ENCODE measurements at regions not wholly inside any gene's neighbourhood (a gene's known extent, or its start where the extent isn't known, plus 50 kb on each side); places are given as distances from the start of the nearest gene placed in this dataset.

DNA sequence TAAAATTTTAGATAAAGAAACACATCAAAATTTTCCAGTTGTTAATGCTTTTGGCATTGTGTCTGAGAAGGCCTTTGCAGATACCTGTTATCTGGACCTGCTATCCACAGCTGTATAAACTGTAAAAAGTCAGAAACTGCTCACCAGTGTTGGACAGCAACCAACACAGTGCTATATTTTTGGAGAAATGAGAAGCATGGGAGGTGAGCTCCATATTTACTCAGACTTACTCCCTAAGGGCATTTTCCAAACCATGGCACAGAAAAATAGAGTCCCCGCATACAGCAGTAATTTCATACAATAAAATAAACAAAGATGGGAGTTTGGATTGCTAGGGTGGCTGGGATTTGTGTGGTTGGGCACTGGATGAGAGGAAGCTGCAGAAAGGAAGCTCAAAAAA lies 136.3 kb upstream of the GLI3 start:
- DNase-seq (ENCODE audit: low spot score): no peak

DNA sequence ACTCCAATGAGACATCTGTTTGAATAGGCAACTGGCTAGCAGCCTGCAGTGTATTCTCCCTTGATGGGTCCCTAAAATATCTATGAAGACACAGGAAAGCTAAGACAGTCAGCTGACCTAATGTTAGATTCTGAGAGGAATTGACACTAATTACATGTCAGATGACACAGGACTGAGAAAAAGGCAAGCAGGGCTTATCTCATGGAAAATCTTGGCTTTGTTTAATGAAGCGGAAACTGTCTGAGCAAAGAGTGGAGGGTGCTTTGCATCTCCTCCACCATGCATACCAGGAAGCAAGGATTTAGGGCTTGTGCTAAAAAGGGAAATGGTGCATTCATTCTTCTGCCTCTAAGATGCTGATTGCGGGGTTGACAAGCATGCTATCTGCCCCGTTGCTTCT lies 135.5 kb upstream of the GLI3 start:
- DNase-seq (ENCODE audit: low spot score): no peak

DNA sequence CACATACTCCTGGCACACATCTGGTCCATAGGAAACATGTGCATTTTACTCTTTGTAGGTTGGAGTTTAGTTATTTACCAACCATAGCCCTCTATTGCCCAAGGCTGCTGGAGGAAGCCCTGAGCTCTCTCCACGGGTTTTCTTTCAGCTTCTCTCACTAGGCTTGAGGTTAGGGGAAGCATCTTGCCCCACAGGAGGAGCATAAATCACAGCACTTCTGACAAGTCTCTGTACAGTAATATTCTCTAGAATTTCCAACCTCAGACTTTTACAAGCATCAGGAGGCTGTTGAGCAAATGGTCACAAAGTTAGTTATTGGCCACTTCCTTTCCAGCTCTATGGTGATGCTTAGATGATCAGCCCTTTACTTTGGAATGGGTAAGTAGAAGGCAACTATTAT lies 122.9 kb upstream of the GLI3 start:
- no peak for DNase-seq (ENCODE audit: low spot score)

DNA sequence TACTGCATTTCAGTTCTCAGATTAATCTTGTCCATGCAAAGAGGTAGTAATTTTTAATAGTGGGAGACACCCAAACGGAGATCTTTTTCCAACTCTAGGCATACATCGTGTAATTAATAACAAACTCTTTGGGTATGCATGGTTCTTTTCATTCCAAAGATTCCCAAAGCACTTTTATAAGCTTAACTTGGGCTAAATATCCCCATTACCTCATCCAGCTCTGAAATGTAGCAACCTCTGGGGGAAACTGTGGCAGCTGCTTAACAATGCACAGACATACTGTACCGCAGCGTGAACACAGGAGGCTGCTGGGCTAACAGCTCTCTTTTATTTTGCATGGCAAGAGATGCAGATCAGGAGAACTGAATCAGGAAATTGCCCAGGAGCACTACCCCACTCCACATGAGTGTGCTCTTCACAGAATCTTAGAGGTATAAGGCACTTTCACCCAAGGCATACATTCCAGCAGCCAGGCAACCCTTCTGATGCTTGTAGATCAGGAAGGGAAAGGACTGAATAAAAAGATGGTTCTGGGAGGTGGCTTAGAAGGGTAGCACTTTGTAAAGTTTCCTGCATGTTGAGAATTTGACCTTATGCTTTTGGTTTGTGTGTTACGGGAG lies 114.4 kb upstream of the GLI3 start:
- no peak for DNase-seq (ENCODE audit: low spot score)

DNA sequence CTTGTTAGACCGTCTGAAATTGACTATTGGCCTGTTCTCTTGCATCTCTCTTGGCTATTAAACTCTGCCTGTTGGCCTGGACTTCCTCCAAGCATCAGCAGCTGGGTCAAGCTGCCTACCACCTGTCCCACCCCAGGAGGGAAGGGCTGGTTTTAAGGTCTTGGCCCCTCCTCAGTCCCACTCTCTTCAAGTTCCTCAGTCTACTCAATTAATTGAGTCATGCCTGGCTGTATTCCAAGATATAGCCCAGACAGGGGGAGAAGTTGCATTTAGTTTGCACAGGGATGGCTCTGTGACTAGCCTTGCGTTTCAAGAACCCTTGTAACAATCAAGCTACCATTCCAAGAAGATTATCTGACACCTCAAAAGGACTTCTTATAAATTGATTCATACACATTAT lies 113.8 kb upstream of the GLI3 start:
- no peak for DNase-seq (ENCODE audit: low spot score)

DNA sequence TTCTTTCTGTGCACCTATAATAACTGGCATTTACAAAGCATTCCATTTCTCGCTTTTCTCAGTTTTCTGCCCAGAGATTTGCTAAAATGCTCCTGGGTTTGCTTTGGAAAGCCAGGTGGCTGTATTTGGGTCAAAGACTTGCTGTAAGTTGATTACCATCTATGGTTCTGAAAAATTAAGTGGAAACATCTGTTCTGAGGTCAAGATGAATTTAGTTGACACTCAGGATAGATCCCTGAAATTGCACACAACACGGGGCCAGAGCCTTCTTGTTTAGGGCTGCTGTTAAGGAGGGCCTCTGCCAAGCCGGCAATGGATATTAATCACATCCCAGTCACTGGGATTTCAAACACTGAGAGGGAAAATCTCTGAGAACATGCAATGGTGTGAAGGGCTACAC lies 111.6 kb upstream of the GLI3 start:
- no peak for DNase-seq (ENCODE audit: low spot score)

DNA sequence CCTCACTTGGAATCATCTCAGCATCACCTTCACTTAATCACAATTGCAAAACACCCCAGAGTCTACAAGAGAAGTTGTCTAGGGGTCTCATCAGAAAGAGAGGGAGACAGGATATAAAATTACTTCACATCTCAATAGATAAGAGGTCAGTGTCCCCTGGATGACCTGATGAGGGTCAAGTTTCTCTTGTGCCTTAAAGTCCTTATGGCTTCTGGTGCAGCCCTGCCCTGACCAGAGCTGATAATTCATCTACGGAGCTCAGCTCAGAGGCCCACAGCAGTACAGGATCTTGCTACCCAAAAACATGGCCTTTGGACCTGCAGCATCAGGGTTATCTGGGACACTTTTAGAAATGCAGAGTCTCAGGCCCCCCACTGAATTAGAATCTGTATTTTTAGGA lies 111.1 kb upstream of the GLI3 start:
- DNase-seq (ENCODE audit: low spot score): no peak

DNA sequence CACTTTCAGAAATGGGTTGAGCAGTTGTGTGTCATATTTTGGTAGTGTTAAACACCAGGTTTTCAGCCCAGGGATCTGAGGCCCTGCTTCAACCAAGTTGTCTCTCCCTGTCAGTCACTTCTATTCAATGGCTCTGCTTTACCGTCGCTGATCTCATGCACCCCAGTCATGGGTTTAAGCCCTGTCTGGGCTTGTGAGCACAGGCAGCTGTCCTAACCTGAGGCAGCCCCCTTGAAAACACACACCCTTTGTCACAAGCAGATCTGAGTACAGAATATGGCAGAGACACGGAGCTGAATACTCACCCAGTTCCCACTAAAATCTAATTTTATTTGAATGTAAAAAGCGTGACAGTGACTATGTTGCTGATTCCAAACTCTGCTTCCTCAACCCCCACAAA lies 110.6 kb upstream of the GLI3 start:
- DNase-seq (ENCODE audit: low spot score): no peak

DNA sequence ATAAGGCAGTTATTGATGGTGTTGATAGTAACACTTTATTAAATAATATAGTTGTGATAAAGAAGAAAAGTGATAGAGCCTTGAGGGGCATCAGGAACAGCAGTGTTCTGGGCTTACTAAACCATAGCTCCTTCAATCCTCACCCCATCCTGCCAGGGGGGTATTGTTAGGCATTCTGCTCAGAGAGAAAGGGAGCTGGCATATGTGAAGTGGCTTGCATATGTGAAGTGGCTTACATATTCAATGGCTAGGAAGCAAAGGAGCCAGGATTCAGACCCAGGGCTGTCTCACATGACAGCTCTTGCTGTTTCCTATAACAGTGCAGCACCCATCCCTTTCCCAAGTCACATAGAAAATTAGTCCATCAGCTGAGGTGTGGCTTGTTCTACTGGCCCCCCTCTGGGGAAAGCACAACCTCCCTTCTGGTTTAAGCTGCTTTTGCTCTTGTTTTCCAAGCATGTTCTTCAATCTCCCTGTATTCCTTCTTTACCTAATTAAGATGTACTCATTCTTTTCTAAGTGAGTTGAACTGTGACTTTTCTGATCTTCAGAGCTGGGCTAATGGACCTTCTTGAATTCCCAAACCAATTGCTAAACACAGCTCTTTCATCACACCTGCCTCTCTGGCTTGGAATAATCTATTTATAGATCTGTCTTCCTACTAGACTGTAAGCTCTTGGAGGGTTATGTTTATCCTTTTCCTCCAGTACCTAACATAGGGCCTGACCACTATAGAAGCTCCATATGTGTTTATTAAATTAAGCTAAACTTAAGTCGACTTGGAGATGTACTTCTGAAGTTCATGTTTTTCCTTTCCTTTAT lies 108.7 kb upstream of the GLI3 start:
- no peak for DNase-seq (ENCODE audit: low spot score)

DNA sequence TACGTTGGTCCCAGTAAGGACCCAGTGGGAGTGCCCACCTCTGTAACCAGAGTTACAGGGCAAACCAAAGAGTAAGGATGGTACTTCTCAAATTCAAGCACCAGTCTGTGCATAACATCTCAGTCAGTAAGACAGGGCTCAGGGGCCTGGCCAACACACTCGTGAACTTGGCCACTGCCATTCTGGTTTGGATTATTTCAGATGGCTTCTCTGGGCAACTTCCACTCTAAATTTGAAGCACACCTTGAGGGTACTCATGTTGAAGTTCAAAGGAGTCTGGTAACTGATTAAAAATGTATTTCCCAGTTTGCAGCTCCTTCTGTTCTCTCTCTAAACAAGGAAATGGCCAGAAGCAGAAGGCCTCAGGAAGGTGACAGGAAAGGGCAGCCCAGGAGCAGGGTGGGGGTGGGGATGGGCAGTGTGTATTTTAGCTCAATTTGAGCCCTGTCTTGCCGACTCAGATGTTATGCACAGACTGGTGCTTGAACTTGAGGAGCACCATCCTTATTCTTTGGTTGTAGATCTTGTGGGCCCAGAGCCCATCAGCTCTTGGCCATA lies 107.3 kb upstream of the GLI3 start:
- DNase-seq (ENCODE audit: low spot score): no peak

DNA sequence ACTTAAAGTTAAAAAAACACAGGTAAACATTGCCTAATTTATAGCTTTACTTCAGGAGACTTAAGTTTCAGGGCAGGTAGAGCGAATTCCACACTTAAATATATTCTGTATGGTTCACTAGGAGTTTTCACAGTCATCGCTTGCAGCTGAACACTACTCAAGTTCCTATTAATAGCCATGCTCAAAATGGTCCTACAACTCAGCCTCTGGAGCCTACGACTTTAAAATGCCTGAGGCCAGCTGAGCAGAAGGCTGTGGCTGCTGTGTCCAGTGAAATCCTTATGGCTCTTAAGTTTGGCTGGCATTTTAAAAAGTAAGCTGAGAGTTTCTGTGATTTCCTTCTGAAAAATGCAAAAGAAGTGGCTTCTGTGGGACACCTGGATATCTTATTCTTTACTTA lies 105.4 kb upstream of the GLI3 start:
- no peak for DNase-seq (ENCODE audit: low spot score)

DNA sequence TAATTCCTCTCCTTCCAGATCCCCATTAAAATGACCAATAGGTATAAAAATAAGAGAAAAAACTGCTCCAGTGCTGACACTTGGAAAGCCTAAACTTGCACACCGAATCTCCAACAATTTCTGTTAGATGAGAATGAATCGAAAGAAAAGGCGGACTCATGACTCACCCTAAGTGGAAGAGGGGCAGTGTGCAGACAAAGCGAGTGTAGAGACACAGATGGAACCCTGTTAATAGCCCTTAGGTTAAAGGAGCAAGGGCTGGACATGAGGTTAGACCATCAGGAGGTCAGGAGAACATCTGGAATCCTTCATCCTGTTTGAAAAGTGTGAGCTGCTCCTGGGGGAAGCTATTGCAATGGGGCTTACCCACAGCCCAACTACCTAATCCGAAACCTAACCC lies 103.4 kb upstream of the GLI3 start:
- no peak for DNase-seq (ENCODE audit: low spot score)

DNA sequence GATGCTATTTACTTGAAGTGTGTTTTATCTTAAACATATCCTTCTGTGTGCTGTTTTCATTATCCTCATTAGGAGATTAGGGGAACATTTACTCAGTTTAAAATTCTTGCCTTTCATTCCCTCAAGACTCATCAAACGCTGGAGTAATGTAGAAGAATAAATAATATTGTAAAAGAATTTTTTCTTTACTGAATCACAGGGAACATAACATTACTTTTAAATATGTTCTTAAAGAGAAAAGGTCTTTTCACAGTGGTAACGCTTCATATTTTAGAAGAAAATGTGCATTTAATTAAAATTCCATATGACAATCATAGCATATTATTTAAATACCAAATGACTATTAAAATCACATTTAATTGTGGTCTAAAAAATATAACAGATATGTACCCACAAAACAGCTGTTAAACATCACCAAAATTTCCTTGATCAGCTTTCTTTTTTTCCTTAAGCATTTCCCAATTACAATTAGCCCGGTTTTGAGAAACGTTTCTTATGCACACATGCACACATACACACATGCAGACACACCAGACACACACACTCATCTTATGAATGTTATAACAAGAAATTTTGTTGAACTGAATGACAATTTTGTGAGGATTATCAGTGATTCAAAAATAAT lies 102.0 kb upstream of the GLI3 start:
- no peak for DNase-seq (ENCODE audit: low spot score)

DNA sequence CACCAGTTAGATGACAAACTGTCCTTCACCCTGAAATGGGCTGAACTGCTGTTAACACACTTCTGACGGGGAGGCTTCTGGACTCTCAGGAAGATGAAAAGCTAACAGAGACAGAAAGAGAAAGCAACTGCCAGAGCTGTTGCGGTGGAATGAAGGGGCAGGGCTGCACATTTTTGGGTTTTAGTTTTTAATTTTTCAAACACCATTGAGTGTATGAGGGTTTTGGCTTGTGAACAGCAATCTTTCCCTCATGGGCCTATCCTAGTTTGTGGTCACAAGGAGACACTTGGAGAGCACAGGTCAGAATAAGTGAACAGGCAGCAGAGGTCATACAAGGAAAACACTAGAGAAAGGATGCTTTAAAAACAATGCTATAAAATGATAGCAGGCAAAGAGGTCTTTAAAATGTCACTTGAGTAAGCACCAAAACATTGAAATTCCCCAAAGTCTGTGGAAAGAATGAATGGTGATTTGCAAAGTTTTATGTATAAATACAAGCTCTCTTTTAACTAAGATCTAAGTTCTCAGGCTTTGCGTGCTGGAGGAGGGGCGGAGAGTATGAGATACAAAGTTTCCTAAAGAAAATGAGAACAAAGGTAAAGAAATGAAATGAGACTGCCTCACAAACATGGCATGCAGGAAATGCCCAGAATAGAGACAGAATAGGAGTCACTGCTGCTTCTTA lies 101.4 kb upstream of the GLI3 start:
- peak; percentile 49 for DNase-seq (ENCODE audit: low spot score)

DNA sequence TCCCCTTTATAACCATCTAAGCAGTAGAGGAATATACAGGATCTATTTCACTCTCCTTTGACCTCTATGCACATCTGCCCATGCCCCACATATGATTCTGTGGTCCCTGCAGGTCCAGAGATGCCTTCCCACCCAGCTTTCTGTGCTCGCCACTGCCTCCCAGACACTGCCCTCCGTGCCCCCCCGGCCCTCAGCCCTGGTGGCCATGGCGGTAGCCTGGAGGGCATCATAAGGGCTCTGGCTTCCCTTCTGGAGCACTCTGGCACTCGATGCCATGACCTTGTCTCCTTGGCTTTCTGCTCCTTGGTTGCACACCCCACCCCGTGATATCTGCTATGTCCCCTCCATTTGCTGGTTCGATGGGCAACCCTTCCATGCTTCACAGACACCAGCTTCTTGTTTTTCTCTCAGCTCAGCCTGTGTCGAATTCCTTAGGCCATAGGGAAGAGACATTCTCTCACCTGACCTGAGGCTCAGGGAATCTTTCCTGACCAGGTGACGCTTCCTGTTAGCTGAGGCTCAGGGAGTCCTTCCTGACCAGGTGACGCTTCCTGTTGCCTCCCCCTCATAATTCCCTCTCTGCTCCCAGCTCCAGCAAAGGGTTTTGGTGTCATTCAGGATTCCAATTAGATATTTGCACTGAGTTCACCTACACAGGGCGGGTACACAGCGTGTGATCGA lies 100.4 kb upstream of the GLI3 start:
- no peak for DNase-seq (ENCODE audit: low spot score)

DNA sequence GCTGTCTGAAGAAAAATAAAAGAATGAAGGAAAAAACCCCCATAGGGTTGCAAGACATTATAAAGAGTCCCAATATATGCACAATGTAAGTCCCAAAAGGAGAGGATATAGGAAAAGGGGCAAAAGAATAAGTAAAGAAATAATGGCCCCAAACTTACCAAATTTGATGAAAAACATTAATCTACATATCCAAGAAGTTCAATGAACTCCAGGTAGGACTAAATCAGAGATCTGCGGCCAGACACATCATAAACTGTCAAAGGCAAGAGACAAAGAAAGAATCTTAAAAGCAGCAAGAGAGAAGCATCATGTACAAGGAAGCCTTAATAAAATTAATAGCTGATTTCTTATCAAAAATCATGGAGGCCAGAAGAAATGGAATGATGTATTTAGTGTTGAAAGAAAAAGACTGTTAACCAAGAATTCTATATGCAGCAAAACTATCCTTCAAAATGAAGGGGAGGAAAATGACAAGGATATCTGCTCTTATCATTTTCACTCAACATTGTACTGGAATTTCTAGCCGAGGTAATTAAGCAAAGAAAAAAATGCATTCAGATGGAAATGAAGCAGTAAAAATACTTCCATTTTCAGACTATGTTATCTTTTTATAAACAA lies 95.7 kb upstream of the GLI3 start:
- DNase-seq (ENCODE audit: low spot score): no peak

DNA sequence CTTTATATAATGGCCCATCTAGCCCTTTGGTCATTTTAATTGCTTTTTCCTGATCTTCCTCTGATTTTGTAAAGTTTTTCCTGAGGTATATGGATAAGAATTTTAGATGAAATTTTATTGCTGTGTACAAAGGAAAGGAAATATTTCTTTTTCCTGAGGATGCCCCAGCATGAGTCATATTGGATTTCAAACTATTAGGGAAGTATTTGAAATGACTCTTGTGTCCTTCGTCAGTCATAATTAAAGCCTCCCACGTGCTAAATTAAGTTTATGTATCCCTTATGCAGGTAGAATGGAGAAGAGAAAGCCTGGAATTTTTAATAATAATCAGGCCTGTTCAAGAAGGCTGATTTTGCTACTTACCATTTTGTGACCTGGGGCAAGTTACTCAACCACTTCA lies 82.6 kb upstream of the GLI3 start:
- DNase-seq (ENCODE audit: low spot score): no peak

DNA sequence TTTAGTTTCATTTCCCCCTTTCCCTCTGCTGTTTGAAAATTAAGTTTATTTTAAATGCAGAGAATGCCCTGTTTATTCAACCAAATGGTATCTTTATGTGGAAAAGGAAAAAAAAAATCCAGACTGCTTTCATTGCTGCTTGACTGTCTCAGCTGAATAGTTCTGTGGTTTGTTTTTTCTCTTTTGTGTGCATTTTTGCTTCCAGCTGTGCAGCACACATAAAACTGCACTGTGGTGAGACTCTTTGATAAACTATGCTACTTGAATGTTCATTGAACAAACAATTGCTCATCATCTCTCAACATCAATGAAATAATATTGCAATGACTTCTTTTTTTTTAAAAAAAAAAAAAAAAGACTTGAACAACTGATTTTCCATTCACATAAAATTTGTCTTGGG lies 78.6 kb upstream of the GLI3 start:
- peak; percentile 36 for DNase-seq (ENCODE audit: low spot score)

DNA sequence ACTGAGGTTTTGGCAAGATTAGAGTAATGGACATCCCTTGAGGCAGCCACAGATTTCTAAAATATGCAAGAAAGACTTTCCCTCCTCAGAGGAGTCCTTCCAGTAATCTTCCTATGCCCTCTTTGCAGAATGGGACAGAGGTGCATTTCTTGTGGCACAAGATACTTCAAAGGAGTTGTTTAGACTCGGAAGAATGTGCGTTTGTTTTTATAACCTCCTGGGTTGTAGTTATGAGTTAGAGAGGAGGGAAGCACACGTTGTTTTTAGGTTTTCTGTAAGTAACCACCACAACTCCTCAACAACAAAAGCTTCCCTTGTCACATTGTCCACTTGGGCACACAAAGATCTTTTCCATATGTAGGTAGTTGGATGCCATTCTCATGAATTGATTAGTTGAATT lies 78.1 kb upstream of the GLI3 start:
- no peak for DNase-seq (ENCODE audit: low spot score)

DNA sequence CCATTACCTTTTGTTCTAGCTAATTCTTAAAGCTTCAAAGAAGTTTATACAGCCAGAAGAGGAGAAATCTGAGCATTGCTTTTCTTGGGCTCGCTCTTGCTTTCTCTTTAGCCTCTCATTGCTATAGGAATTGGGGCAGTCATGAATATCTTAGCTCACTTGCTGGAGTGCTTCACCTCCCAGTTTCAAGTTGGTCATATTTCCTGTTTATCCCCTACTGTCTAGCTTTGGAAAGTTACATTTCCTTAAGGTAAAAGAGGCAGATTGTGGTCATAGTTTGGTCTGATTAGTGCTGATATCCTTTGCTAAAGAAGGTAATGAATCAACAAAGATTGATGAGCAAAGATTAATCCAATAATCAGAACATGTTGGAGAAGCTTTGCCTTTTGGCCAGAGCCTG lies 77.7 kb upstream of the GLI3 start:
- no peak for DNase-seq (ENCODE audit: low spot score)

DNA sequence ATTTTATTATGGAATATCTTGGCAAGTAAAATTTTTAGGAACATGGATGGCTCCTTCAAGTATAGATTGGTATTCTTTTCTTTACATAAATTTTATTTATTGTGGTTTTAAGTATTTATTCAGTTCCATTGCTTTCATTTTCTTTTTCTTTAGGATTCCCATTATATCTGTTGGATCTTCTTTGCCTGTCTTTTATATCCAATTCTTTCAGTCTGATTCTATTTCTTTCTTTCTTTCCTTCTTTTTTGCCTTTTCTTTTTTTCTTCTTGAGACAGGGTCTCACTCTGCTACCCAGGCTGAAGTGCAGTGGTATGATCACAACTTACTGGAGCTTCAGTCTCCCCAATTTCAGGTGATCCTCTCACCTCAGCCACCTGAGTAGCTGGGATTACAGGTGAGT lies 74.2 kb upstream of the GLI3 start:
- DNase-seq (ENCODE audit: low spot score): no peak

Measured in AG08395 (cell line).